ENCODE measurements at regions not wholly inside any gene's neighbourhood (a gene's known extent, or its start where the extent isn't known, plus 50 kb on each side); places are given as distances from the start of the nearest gene placed in this dataset.

DNA sequence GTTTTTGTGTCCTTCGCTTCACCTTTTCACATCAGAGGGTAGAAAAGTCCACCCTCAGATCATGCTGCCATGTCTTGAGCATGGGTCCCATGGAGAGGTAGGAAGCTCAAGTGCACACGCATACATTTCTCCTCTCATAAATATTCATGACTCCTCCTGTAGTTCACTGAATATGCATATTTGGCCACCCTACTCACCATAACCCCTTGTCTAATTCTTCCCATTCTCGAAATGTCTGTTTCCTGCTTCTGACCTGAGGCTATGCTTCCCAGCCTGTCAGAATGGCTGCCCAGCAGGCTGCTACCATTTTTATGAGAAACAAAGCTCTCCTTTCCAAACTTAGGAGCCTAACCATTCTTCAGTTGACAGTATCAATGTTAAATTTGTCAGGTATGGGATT, 86.5 kb downstream of the ADRA2C start:
- TF ChIP-seq POLR2A (IDR thresholded peaks at IDR 0.05) (no peak), POLR2AphosphoS5 (IDR thresholded peaks at IDR 0.05) (no peak)
- TF ChIP-seq, protein P1, sequence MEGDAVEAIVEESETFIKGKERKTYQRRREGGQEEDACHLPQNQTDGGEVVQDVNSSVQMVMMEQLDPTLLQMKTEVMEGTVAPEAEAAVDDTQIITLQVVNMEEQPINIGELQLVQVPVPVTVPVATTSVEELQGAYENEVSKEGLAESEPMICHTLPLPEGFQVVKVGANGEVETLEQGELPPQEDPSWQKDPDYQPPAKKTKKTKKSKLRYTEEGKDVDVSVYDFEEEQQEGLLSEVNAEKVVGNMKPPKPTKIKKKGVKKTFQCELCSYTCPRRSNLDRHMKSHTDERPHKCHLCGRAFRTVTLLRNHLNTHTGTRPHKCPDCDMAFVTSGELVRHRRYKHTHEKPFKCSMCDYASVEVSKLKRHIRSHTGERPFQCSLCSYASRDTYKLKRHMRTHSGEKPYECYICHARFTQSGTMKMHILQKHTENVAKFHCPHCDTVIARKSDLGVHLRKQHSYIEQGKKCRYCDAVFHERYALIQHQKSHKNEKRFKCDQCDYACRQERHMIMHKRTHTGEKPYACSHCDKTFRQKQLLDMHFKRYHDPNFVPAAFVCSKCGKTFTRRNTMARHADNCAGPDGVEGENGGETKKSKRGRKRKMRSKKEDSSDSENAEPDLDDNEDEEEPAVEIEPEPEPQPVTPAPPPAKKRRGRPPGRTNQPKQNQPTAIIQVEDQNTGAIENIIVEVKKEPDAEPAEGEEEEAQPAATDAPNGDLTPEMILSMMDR (IDR thresholded peaks at IDR 0.05): no peak

All from stomach (tissue), 4 donors.